Stimulated activated CD4-positive, alpha-beta T cell treated with anti-CD3 and anti-CD28 coated beads, Interleukin-4, amount 100 ng/mL, for 1 hour (primary cell): ENCODE measurements at regions not wholly inside any gene's neighbourhood (a gene's known extent, or its start where the extent isn't known, plus 50 kb on each side); places are given as distances from the start of the nearest gene placed in this dataset.
"Not testable (repeated sequence)": the region's sequence is repeated elsewhere in the genome, so short reads cannot be mapped to it uniquely, and the experiment has no call there.

Experiments used
- DNase-seq: peaks from one replicate; pipeline ENCODE4 v3.0.0-alpha.2; 2020

DNA sequence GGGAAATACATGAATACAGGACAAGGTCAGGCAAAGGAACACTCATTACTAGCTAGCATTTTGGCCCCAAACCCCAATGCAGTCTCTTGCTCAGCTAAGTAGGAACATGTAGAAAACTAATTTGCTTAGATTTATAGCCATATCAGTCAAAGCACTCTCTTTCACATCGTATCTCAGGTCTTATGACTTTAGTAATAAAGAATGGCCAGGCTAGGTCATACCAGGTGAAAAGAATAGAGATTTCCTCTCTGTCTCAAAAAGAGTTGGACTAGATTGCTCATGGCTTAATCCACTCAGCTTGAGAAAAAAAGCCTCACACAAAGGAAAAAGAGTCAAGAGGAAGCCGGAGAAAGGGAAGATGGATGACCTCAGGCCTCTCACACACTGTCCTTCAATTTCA lies 772.7 kb upstream of the SEMA6A start:
- no peak for DNase-seq

DNA sequence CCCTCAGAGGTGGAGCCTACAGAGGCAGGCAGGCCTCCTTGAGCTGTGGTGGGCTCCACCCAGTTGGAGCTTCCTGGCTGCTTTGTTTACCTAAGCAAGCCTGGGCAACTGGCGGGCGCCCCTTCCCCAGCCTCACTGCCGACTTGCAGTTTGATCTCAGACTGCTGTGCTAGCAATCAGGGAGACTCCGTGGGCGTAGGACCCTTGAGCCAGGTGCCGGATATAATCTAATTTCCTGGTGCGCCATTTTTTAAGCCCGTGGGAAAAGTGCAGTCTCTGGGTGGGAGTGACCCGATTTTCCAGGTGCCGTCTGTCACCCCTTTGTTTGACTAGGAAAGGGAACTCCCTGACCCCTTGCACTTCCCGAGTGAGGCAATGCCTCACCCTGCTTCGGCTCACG lies 769.1 kb upstream of the SEMA6A start:
- DNase-seq, result not testable (repeated sequence)

DNA sequence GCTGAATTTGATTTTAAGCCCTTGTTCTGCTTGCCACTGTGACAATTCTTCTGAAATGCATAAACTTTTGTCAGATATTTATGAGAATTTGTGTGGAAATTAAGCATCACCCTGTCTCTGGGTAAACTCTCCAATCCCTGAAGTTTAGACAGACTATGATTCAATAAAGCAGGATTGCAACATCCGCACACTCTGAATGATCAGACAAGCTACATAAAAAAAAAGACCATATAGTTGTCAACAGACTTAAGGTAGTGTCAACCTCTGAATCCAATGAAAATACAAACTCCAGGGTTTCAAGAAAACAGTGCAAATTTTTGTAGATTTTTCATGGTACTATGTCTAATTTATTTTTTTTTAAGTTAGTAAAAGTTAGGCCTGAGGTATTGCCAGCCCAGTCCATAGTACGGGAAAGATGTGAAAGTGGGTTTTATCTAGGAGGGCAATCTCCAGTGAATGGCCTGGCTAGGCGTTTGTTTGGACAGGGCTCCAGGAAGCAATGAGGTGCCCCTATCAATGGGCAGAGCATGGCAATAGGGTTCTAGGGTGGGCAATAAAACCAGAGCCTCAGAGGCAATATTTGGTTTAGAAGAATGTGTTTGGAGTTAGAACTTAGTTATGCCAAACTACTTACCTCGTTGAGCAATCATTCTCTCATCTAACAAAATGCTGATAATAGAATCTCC lies 762.6 kb upstream of the SEMA6A start:
- no peak for DNase-seq

GRCh38 chr5:117336208-117336607 lies 761.6 kb upstream of the SEMA6A start:
- no peak for DNase-seq

DNA sequence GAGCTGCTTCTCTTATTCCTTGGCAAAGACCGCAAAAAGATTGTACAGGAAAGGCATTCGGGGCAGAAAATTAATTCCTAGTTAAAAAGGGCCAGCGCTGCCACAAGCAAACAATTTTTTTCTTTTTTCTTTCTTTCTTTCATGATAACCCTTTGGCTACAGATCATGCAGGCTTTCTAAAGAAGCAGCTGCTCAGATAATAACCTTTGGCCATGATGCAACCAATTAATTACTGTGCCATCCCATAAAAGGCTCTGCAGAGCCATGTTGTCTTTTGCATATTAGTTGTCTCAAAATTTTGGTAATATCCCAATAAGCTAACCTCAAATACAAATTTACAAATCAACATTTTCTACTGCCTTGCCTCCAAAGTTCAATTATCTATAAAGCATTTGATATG lies 758.4 kb upstream of the SEMA6A start:
- DNase-seq, result no peak

DNA sequence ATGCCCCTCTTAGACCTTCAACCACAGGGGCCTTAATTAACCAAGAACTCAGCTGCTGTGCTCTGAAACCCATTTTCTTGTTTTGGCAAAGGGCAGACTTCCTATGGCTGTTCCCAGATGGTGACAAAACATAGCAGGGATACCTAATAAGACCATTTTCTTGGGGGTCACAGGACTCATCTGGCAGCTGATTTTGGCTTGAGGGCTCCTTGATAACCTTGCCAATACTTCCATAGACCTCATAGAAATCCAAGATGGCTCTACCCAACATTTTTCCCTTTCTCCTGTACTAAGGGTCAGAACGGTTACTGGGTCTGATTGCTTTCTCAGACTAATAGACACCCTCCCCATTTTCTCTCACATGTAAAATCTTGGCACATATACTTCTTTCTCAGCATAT lies 757.7 kb upstream of the SEMA6A start:
- no peak for DNase-seq

- no peak for DNase-seq
Measured at GRCh38 chr5:117327511-117327910, 752.9 kb upstream of the SEMA6A start.

- no peak for DNase-seq
Measured at GRCh38 chr5:117326997-117327396, 752.4 kb upstream of the SEMA6A start.

- no peak for DNase-seq
Measured at GRCh38 chr5:117318528-117318927, 743.9 kb upstream of the SEMA6A start.

- no peak for DNase-seq
Measured at GRCh38 chr5:117315170-117315569, 740.5 kb upstream of the SEMA6A start.

DNA sequence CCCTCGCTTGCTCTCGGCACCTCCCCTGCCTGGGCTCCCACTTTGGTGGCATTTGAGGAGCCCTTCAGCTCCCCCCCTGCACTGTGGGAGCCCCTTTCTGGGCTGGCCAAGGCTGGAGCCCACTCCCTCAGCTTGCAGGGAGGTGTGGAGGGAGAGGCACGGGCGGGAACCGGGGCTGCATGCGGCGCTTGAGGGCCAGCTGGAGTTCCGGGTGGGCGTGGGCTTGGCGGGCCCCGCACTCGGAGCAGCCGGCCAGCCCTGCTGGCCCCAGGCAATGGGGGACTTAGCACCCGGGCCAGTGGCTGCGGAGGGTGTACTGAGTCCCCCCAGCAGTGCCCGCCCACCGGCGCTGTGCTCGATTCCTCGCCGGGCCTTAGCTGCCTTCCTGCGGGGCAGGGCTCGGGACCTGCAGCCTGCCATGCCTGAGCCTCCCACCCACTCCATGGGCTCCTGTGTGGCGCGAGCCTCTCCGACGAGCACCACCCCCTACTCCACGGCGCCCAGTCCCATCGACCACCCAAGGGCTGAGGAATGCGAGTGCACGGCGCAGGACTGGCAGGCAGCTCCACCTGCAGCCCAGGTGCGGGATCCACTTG lies 730.0 kb upstream of the SEMA6A start:
- DNase-seq, result not testable (repeated sequence)

DNA sequence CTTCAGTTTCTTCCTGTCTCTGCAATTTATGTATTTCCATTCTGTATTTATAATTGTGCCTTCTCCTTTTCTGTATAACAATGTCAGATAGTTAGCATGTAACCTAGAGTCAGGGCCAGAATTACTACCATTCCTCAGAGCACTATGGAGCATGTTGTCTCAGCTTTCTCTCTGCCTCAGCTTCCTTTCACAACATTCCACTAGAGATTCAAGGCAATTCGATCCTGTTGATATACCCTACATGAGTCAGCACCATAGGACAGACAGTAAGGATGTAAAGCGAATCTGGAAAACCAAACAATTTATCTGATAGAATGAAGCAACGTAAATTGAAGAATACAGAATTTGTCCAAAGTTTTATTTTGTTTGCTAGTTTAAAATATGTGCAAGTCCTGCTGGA lies 728.3 kb upstream of the SEMA6A start:
- DNase-seq, result no peak

GRCh38 chr5:117302473-117302872 lies 727.9 kb upstream of the SEMA6A start:
- DNase-seq, result no peak

DNA sequence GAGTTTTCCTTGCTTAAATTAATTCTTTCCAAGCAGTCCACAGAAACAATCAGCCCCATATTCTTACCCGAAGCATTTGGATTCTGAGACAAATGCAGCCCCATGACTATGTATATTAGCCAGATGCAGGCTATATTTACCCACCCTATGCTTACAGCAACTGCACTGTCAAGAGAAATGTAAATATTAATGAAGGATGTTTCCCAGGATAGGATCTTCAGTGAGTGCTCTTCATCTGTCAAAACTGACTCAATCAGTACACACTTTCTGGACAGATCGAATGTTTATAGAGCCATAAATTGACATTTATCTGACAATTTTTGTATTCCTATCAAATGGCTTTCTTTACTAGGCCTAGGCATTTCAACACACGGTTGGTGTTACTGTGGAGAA lies 725.3 kb upstream of the SEMA6A start:
- DNase-seq, result no peak

- DNase-seq, result no peak
Measured at GRCh38 chr5:117299224-117299935, 724.8 kb upstream of the SEMA6A start.

DNA sequence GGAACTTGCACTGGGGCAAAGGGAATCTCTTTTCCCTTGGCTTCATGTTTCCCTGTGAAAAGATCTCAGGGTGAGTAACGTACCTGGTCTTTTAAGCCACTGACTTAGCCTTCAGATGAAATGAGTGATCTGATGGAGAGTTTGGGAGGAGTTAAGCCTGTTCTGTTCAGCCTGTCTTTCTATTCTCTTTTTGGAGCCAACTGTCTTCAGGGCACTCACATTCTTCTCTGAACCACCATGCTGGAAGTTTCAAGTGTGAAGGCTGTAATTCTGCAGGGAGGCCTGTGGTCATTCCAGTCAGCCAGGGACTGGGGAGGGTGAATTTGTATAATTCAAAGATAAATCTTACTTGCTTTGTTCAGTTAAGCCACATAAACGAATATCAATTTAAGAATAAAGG lies 722.2 kb upstream of the SEMA6A start:
- no peak for DNase-seq

GRCh38 chr5:117295941-117296340 lies 721.3 kb upstream of the SEMA6A start:
- DNase-seq, result no peak

GRCh38 chr5:117286813-117287212 lies 712.2 kb upstream of the SEMA6A start:
- no peak for DNase-seq

GRCh38 chr5:117271656-117272055 lies 697.0 kb upstream of the SEMA6A start:
- DNase-seq, result no peak

GRCh38 chr5:117266280-117266679 lies 691.7 kb upstream of the SEMA6A start:
- no peak for DNase-seq

DNA sequence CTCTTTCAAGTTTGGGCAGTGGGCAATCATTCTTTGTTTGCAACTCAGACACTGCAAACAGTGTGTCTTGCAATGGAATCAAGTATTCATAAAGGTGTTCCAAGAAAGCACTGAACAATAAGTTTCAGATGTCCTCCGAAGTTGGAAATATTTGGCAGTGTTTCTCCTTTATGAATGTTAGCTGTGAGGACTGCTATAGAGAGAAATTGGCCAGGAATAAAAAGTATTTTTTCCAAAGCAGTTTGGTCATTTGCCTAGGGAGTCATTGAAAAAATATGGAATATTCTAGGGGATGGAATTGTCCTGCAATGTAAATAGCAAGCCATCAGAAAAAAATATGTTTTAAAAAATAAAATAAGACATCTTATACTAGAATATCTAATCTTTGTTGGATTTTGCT lies 688.6 kb upstream of the SEMA6A start:
- DNase-seq, result no peak

DNA sequence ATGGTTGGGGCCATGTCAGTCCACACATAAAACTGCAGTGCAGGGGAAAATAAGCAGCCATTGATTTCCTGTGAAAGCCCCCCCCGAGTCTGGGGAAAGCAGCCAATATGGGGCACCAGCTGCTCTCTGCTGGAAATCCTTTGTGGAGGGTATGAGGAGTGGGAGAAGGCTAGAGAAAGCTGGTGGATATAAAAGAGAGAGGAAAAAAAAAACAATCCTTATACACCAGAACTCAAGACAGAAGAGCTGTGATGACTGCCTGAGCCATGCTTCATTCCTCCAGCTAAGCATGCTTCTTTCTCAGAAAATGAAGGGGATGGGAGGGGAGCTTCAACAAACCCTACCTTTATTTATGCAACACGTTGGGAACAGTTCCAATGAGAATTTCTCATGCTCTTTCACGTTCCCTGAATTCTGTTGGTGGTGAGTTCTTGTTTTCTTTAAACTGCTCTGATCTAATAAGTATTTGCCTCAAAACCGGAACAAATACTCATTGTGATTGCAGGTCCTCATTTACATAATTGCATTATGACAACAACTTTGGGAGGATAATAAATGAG lies 688.0 kb upstream of the SEMA6A start:
- no peak for DNase-seq

DNA sequence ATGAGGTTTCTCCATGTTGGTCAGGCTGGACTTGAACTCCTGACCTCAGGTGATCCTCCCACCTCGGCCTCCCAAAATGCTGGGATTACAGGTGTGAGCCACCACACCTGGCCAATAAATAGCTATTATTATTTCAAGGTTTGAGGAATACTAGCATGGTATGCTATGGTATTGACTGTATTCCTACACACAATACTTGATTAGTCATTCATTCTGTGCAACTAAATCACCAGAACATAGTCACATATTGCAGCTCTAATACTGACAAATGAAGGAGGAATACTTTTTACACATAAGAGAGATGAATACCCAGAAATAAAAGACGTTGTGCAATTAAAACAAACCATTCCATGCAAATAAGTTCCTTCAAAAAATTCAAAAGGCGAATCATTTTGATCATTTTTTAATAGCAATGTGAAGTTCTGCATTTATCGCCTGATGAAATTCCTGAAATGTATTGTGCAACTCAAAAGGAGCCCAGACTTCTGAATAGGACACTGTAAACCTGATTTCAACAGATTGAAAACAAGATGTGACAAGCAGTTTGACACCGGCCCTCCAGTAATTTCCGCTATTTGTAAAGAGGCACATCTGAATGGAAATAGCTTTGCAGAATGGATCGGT lies 687.4 kb upstream of the SEMA6A start:
- DNase-seq, result no peak
